ENCODE measurements at regions not wholly inside any gene's neighbourhood (a gene's known extent, or its start where the extent isn't known, plus 50 kb on each side); places are given as distances from the start of the nearest gene placed in this dataset.

- no peak for TF ChIP-seq TEF (CRISPR knock-in tag; IDR thresholded peaks at IDR 0.05)
- no peak for TF ChIP-seq BHLHE40 (IDR thresholded peaks at IDR 0.05; ENCODE audit: low read length)
- TF ChIP-seq ATF7 (IDR thresholded peaks at IDR 0.05), result no peak
- TF ChIP-seq ATF7 (CRISPR knock-in tag; IDR thresholded peaks at IDR 0.05), result no peak
- no peak for TF ChIP-seq ATF1 (CRISPR knock-in tag; IDR thresholded peaks at IDR 0.05)
- TF ChIP-seq ZNF768 (CRISPR knock-in tag; IDR thresholded peaks at IDR 0.05), result no peak
- TF ChIP-seq RBM22 (optimal IDR thresholded peaks at IDR 0.05; ENCODE audit: low read length), result no peak
- TF ChIP-seq AGO2 (optimal IDR thresholded peaks at IDR 0.05; ENCODE audit: low read depth, low read length), result no peak
- no peak for TF ChIP-seq TGIF2 (CRISPR knock-in tag; IDR thresholded peaks at IDR 0.05)
- no peak for TF ChIP-seq SRY (CRISPR knock-in tag; IDR thresholded peaks at IDR 0.05)
- no peak for TF ChIP-seq MZF1 (CRISPR knock-in tag; IDR thresholded peaks at IDR 0.05; ENCODE audit: borderline replicate concordance)
Observed at GRCh38 chr12:28027947-28028724, 55.6 kb upstream of the PTHLH start (continued).

GRCh38 chr12:28032811-28033537, 60.4 kb upstream of the PTHLH start:
- Histone ChIP-seq H3K79me2 (ENCODE audit: insufficient read depth, low read length) (no peaks in the 10 kb centered on the region), H4K20me1 (ENCODE audit: insufficient read depth, low read length) (no peaks in the 10 kb centered on the region), H3K9me3 (ENCODE audit: low read length) (no peaks in the 10 kb centered on the region), H3K27ac (ENCODE audit: extremely low read length, insufficient read depth, low read length) (no peak overlapping the region), H3K9ac (ENCODE audit: insufficient read depth, low read depth, low read length) (no peak overlapping the region), H3K4me3 (replicated peaks in 1 of 3; ENCODE audit: insufficient read depth in 1 of 3, low read depth in 2 of 3, low read length in 3 of 3) (no peak overlapping the region), H3K27me3 (ENCODE audit: control insufficient read depth in 1 of 2, insufficient read depth in 2 of 2, low read length in 2 of 2) (0 out of 5 replicates have a peak, but pooled peaks cover 0 to 2% of the 10 kb centered on the region in 2 experiments), H3K4me1 (ENCODE audit: insufficient read depth, low read length) (no peaks in the 10 kb centered on the region), H3K36me3 (replicated peaks in 1 of 2; ENCODE audit: control insufficient read depth in 1 of 2, insufficient read depth in 2 of 2, low read length in 2 of 2) (no peaks in the 10 kb centered on the region), H3K4me2 (ENCODE audit: low read depth, low read length) (no peak overlapping the region), H2AFZ (ENCODE audit: low read length) (no peak overlapping the region)
- CTCF ChIA-PET (ENCODE audit: low intra/inter-chr PET ratio, low total read pairs), result no interaction called here
- in situ Hi-C loops (cut with HindIII; ENCODE audit: extremely low pct_ligation_motif_present, low pct_unique_long_range_greater_than_20kb) (no loop called here), intact Hi-C loops (cut with micrococcal nuclease; ENCODE audit: unreplicated experiment) (no loop called here)
- no peak for TF ChIP-seq ETV6 (CRISPR knock-in tag; conservative IDR thresholded peaks at IDR 0.05)
- TF ChIP-seq SNRNP70 (IDR thresholded peaks at IDR 0.05; ENCODE audit: low read depth, low read length), result no peak
- no peak for DNase-seq (ENCODE audit: low spot score)
- 2% methylated on average over 4 of the region's 4 CpGs for WGBS (ENCODE audit: low lambda C conversion rate)
- no peak for ATAC-seq
- no TSS peak for BruUV-seq (replicated peaks)
- FAIRE-seq, result no peak
- POLR2A ChIA-PET, result no interaction called here
